ENCODE measurements at regions not wholly inside any gene's neighbourhood (a gene's known extent, or its start where the extent isn't known, plus 50 kb on each side); places are given as distances from the start of the nearest gene placed in this dataset.

DNA sequence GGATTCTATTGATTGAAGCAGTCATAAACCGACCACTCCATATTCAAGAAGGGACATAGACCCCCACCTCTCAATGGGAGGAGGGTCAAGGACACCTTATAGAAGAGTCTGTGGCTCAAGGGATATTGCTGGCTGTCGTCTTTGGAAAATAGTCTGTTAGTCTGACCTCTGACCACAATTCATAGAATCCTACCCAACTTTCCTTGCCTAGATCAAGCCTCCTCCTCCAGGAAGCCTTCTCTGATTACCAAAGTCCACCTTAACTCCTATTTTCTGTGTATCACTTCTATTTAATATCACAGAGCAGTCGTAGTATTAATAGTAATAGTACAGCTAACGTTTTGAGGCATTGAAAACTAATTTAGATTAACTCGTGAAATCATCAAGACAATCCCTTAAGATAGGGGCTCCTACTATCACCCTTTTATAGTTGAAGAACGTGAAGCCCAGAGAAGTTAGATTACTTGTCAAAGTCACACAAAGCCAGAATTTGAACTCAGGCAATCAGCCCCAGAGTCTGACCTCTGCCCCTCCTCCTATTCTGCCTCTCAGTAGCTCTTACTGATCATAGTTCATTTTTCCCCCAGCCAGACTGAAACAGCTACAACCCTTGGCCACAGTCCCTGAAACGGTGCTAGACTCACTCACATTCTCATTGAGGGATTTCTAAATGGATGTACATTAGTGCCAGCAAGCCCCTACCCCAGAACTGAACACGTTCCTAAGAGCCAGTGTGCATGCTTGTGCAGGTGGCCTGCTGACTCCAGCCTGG, 636.6 kb downstream of the MID1IP1 start:
- TF ChIP-seq, protein P1, sequence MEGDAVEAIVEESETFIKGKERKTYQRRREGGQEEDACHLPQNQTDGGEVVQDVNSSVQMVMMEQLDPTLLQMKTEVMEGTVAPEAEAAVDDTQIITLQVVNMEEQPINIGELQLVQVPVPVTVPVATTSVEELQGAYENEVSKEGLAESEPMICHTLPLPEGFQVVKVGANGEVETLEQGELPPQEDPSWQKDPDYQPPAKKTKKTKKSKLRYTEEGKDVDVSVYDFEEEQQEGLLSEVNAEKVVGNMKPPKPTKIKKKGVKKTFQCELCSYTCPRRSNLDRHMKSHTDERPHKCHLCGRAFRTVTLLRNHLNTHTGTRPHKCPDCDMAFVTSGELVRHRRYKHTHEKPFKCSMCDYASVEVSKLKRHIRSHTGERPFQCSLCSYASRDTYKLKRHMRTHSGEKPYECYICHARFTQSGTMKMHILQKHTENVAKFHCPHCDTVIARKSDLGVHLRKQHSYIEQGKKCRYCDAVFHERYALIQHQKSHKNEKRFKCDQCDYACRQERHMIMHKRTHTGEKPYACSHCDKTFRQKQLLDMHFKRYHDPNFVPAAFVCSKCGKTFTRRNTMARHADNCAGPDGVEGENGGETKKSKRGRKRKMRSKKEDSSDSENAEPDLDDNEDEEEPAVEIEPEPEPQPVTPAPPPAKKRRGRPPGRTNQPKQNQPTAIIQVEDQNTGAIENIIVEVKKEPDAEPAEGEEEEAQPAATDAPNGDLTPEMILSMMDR (IDR thresholded peaks at IDR 0.05; ENCODE audit: low read depth, low read length, poor library complexity, severe bottlenecking) = no peak
- no peak for TF ChIP-seq EZH2phosphoT487 (IDR thresholded peaks at IDR 0.05; ENCODE audit: borderline replicate concordance, low read length)

Measured in DOHH2 (cell line).